ENCODE measurements at regions not wholly inside any gene's neighbourhood (a gene's known extent, or its start where the extent isn't known, plus 50 kb on each side); places are given as distances from the start of the nearest gene placed in this dataset.

- TF ChIP-seq CTCF (IDR thresholded peaks at IDR 0.05; ENCODE audit: low read depth, low read length), result peak; percentile 59
- no peak overlapping the region for H3K4me3 ChIP-seq (ENCODE audit: low read depth, low read length)
Observed at GRCh38 chr6:9412951-9413559, 977.7 kb upstream of the SLC35B3 start.

GRCh38 chr6:9409126-9409525 lies 973.8 kb upstream of the SLC35B3 start:
- no peak for TF ChIP-seq CTCF (IDR thresholded peaks at IDR 0.05; ENCODE audit: low read depth, low read length)
- H3K4me3 ChIP-seq (ENCODE audit: low read depth, low read length), result no peak overlapping the region

- no peak for TF ChIP-seq CTCF (IDR thresholded peaks at IDR 0.05; ENCODE audit: low read depth, low read length)
- H3K4me3 ChIP-seq (ENCODE audit: low read depth, low read length), result no peak overlapping the region
Observed at GRCh38 chr6:9408402-9409117, 973.2 kb upstream of the SLC35B3 start.

GRCh38 chr6:9405825-9406224 lies 970.5 kb upstream of the SLC35B3 start:
- no peak overlapping the region for H3K4me3 ChIP-seq (ENCODE audit: low read depth, low read length)
- no peak for TF ChIP-seq CTCF (IDR thresholded peaks at IDR 0.05; ENCODE audit: low read depth, low read length)

- no peak for TF ChIP-seq CTCF (IDR thresholded peaks at IDR 0.05; ENCODE audit: low read depth, low read length)
- no peak overlapping the region for H3K4me3 ChIP-seq (ENCODE audit: low read depth, low read length)
Observed at GRCh38 chr6:9405369-9405768, 970.0 kb upstream of the SLC35B3 start.

GRCh38 chr6:9404351-9405146 lies 969.2 kb upstream of the SLC35B3 start:
- TF ChIP-seq CTCF (IDR thresholded peaks at IDR 0.05; ENCODE audit: low read depth, low read length), result no peak

GRCh38 chr6:9403736-9404135 lies 968.4 kb upstream of the SLC35B3 start:
- H3K4me3 ChIP-seq (ENCODE audit: low read depth, low read length), result no peak overlapping the region
- no peak for TF ChIP-seq CTCF (IDR thresholded peaks at IDR 0.05; ENCODE audit: low read depth, low read length)

More at GRCh38 chr6:9404351-9405146, 969.2 kb upstream of the SLC35B3 start:
- no peak overlapping the region for H3K4me3 ChIP-seq (ENCODE audit: low read depth, low read length)

Measured in WI38 (cell line).